H1 (cell line): ENCODE measurements at regions not wholly inside any gene's neighbourhood (a gene's known extent, or its start where the extent isn't known, plus 50 kb on each side); places are given as distances from the start of the nearest gene placed in this dataset.

Experiments
- CTCF ChIA-PET: fragments of 300-600 bp; sonication (Branson Sonifier 250); formaldehyde crosslinking; loops from one replicate; lab custom pipeline; 2021; ENCODE audit not compliant: partially characterized antibody; lab: Charles Lee
- POLR2A ChIA-PET: fragments of 300-600 bp; sonication (Branson Sonifier 250); formaldehyde crosslinking; loops from one replicate; lab custom pipeline; 2021; ENCODE audit warnings: inconsistent platforms; ENCODE audit not compliant: partially characterized antibody; lab: Charles Lee
- DNase-seq, 2 experiments: peaks; one replicate each; pipeline versions ENCODE4 v3.0.0 to v3.0.0-alpha.2; 2010 to 2022; ENCODE audit warnings: low spot score in 2 of 2, low read depth in 1 of 2, mixed read lengths in 1 of 2
- FAIRE-seq: peaks from 2 replicates; lab custom pipeline; 2011; peaks lifted over from hg19 to GRCh38; lab: Jason Lieb, UNC
- H2AFZ ChIP-seq: 2 replicates; pipeline ENCODE4 v1.8.1; 2012; ENCODE audit warnings: low read length, inconsistent platforms
- H2AK5ac ChIP-seq: 2 replicates; pipeline ENCODE4 v1.6.1; 2013; ENCODE audit warnings: low read depth, low read length
- H2BK120ac ChIP-seq: replicated peaks from 2 replicates; pipeline ENCODE3; 2013; ENCODE audit warnings: low read depth, low read length, inconsistent platforms
- H2BK12ac ChIP-seq: 2 replicates; pipeline ENCODE4 v1.6.1; 2013; ENCODE audit warnings: low read depth, low read length
- H2BK15ac ChIP-seq: 2 replicates; pipeline ENCODE4 v1.6.1; 2013; ENCODE audit warnings: low read length
- H2BK20ac ChIP-seq: 2 replicates; pipeline ENCODE4 v1.6.1; 2013; ENCODE audit warnings: low read length
- H2BK5ac ChIP-seq: 2 replicates; pipeline ENCODE4 v1.6.1; 2013; ENCODE audit warnings: low read depth, low read length
- H3K14ac ChIP-seq: 2 replicates; pipeline ENCODE4 v1.6.1; 2013; ENCODE audit warnings: inconsistent platforms; ENCODE audit not compliant: insufficient read length
- H3K18ac ChIP-seq: 2 replicates; pipeline ENCODE4 v1.6.1; 2013; ENCODE audit warnings: low read length; ENCODE audit errors: extremely low read depth
- H3K23ac ChIP-seq: 2 replicates; pipeline ENCODE4 v1.6.1; 2013; ENCODE audit warnings: inconsistent platforms; ENCODE audit not compliant: insufficient read length
- H3K23me2 ChIP-seq: 2 replicates; pipeline ENCODE4 v1.6.1; 2013; ENCODE audit warnings: low read depth, low read length
- H3K27ac ChIP-seq: 2 replicates; pipeline ENCODE4 v1.6.1; 2011; ENCODE audit warnings: low read depth, low read length, inconsistent platforms
- H3K27me3 ChIP-seq, 4 experiments: replicated peaks in 1 of 4; 1 replicate in 1 of 4; 2 replicates in 3 of 4; pipeline versions ENCODE4 v1.6.1 to v1.8.1; 2011 to 2013; ENCODE audit warnings: low read length in 3 of 4, mild to moderate bottlenecking in 3 of 4, inconsistent platforms in 2 of 4, mixed read lengths in 2 of 4, moderate library complexity in 1 of 4; ENCODE audit not compliant: control insufficient read depth in 3 of 4, insufficient read depth in 3 of 4; ENCODE audit errors: extremely low read depth in 1 of 4
- H3K36me3 ChIP-seq, 4 experiments: 2 replicates each; pipeline versions ENCODE4 v1.6.1 to v1.8.1; 2011 to 2013; ENCODE audit warnings: mild to moderate bottlenecking in 4 of 4, low read length in 3 of 4, moderate library complexity in 2 of 4, control low read depth in 1 of 4, inconsistent platforms in 1 of 4; ENCODE audit not compliant: insufficient read depth in 4 of 4, control insufficient read depth in 2 of 4
- H3K4ac ChIP-seq: replicated peaks from 2 replicates; pipeline ENCODE3; 2013; ENCODE audit warnings: low read length, low read depth, mixed read lengths, inconsistent platforms; ENCODE audit not compliant: insufficient read length
- H3K4me1 ChIP-seq, 4 experiments: replicated peaks in 1 of 4; 1 replicate in 1 of 4; 2 replicates in 3 of 4; pipeline versions ENCODE4 v1.6.1 to v1.8.1; 2011 to 2013; ENCODE audit warnings: low read length in 3 of 4, inconsistent platforms in 2 of 4, mixed read lengths in 1 of 4; ENCODE audit not compliant: insufficient read depth in 4 of 4, control insufficient read depth in 3 of 4
- H3K4me2 ChIP-seq, 2 experiments: 2 replicates each; pipeline versions ENCODE4 v1.6.1 to v1.8.1; 2011 to 2013; ENCODE audit warnings: low read depth in 2 of 2, low read length in 2 of 2, control low read depth in 1 of 2, inconsistent platforms in 1 of 2, mild to moderate bottlenecking in 1 of 2; ENCODE audit not compliant: insufficient read depth in 1 of 2
- H3K4me3 ChIP-seq, 4 experiments: fragments of 200-600, 300-600 bp in 1 of 4; sonication (generic), shearing (Covaris generic), sonication (Bioruptor Twin) in 1 of 4; 2 replicates each; pipeline versions ENCODE4 v1.5.1 to v1.8.1; 2011 to 2016; ENCODE audit warnings: low read length in 4 of 4, low read depth in 3 of 4, control low read depth in 2 of 4, inconsistent platforms in 2 of 4, mild to moderate bottlenecking in 2 of 4, mixed read lengths in 1 of 4, moderate library complexity in 1 of 4; ENCODE audit not compliant: insufficient read depth in 2 of 4; ENCODE audit errors: extremely low read depth in 1 of 4
- H3K56ac ChIP-seq: replicated peaks from 2 replicates; pipeline ENCODE3; 2013; ENCODE audit warnings: low read depth, mild to moderate bottlenecking, mixed read lengths, low read length, inconsistent platforms; ENCODE audit not compliant: insufficient read length
- H3K79me1 ChIP-seq: 2 replicates; pipeline ENCODE4 v1.6.1; 2013; ENCODE audit warnings: low read depth, low read length, control low read depth
- H3K79me2 ChIP-seq, 2 experiments: 2 replicates each; pipeline versions ENCODE4 v1.6.1 to v1.8.1; 2012 to 2013; ENCODE audit warnings: low read length in 2 of 2, mild to moderate bottlenecking in 2 of 2, inconsistent platforms in 1 of 2; ENCODE audit not compliant: insufficient read depth in 2 of 2, control insufficient read depth in 1 of 2
- H3K9ac ChIP-seq, 4 experiments: replicated peaks in 1 of 4; 1 replicate in 1 of 4; 2 replicates in 3 of 4; pipeline versions ENCODE4 v1.6.1 to v1.8.1; 2011 to 2013; ENCODE audit warnings: low read depth in 3 of 4, low read length in 3 of 4, control low read depth in 2 of 4, mild to moderate bottlenecking in 2 of 4, moderate library complexity in 2 of 4, inconsistent platforms in 1 of 4; ENCODE audit errors: extremely low read depth in 1 of 4
- H3K9me3 ChIP-seq, 2 experiments: 2 replicates each; pipeline versions ENCODE4 v1.6.1 to v1.8.1; 2012 to 2013; ENCODE audit warnings: mild to moderate bottlenecking in 2 of 2, moderate library complexity in 2 of 2, control low read depth in 1 of 2, inconsistent platforms in 1 of 2, low read depth in 1 of 2, low read length in 1 of 2, mixed read lengths in 1 of 2; ENCODE audit not compliant: insufficient read depth in 2 of 2
- H4K20me1 ChIP-seq, 2 experiments: replicated peaks in 1 of 2; 2 replicates each; pipeline versions ENCODE3 to v1.8.1; 2011 to 2013; ENCODE audit warnings: inconsistent platforms in 2 of 2, low read length in 2 of 2, mild to moderate bottlenecking in 1 of 2; ENCODE audit not compliant: insufficient read depth in 2 of 2, control insufficient read depth in 1 of 2
- H4K5ac ChIP-seq: 2 replicates; pipeline ENCODE4 v1.6.1; 2013; ENCODE audit warnings: low read length, low read depth, mixed read lengths, inconsistent platforms; ENCODE audit not compliant: insufficient read length
- H4K8ac ChIP-seq: 2 replicates; pipeline ENCODE4 v1.8.0; 2013; ENCODE audit warnings: mild to moderate bottlenecking, moderate library complexity, low read length, inconsistent platforms; ENCODE audit not compliant: insufficient read depth; ENCODE audit errors: extremely low read depth
- H4K91ac ChIP-seq: replicated peaks from 2 replicates; pipeline ENCODE3; 2013; ENCODE audit warnings: low read length, mixed read lengths, inconsistent platforms; ENCODE audit not compliant: insufficient read length
- ATF2 ChIP-seq: IDR thresholded peaks from 2 replicates; pipeline ENCODE4 v1.6.1; 2012; ENCODE audit warnings: low read length, inconsistent platforms
- CTBP2 ChIP-seq: IDR thresholded peaks from 2 replicates; pipeline ENCODE4 v1.7.0; 2011; ENCODE audit warnings: borderline replicate concordance, mild to moderate bottlenecking, moderate library complexity, mixed read lengths, low read length; ENCODE audit not compliant: insufficient read depth, insufficient read length
- FOSL1 ChIP-seq: IDR thresholded peaks from 2 replicates; pipeline ENCODE4 v1.6.1; 2011; ENCODE audit warnings: mild to moderate bottlenecking, low read depth, low read length, moderate library complexity; ENCODE audit not compliant: insufficient read depth
- GTF2F1 ChIP-seq: IDR thresholded peaks from 2 replicates; pipeline ENCODE4 v1.6.1; 2012; ENCODE audit warnings: low read depth, low read length, improper control_type of control experiment, borderline replicate concordance
- JUND ChIP-seq: IDR thresholded peaks from 2 replicates; pipeline ENCODE4 v1.6.1; 2011; ENCODE audit warnings: mild to moderate bottlenecking, improper control_type of control experiment, low read length
- KDM5A ChIP-seq: fragments of 200-600 bp; IDR thresholded peaks from 2 replicates; pipeline ENCODE4 v1.7.1; 2012; ENCODE audit warnings: mild to moderate bottlenecking, low read length, inconsistent platforms, mixed read lengths
- POLR2AphosphoS5 ChIP-seq: IDR thresholded peaks from 2 replicates; pipeline ENCODE4 v1.6.1; 2011; ENCODE audit warnings: low read depth, low read length
- RAD21 ChIP-seq, 2 experiments: IDR thresholded peaks in 1 of 2; conservative IDR thresholded peaks in 1 of 2; 2 replicates each; pipeline ENCODE4 v1.6.1; 2011; ENCODE audit warnings: low read depth in 2 of 2, low read length in 2 of 2, improper control_type of control experiment in 1 of 2, inconsistent platforms in 1 of 2, mild to moderate bottlenecking in 1 of 2, moderate library complexity in 1 of 2
- SIN3A ChIP-seq, 2 experiments: IDR thresholded peaks in 1 of 2; conservative IDR thresholded peaks in 1 of 2; 2 replicates each; pipeline ENCODE4 v1.6.1; 2011 to 2012; ENCODE audit warnings: low read length in 2 of 2, improper control_type of control experiment in 1 of 2, low read depth in 1 of 2, mild to moderate bottlenecking in 1 of 2
- SP1 ChIP-seq: IDR thresholded peaks from 2 replicates; pipeline ENCODE4 v1.6.1; 2011; ENCODE audit warnings: low read depth, low read length
- SP4 ChIP-seq: IDR thresholded peaks from 2 replicates; pipeline ENCODE4 v1.6.1; 2012; ENCODE audit warnings: low read length, inconsistent platforms
- SRF ChIP-seq: IDR thresholded peaks from 2 replicates; pipeline ENCODE4 v1.6.1; 2011; ENCODE audit warnings: mild to moderate bottlenecking, low read depth, low read length, moderate library complexity
- TBP ChIP-seq: IDR thresholded peaks from 2 replicates; pipeline ENCODE4 v1.6.1; 2011; ENCODE audit warnings: low read depth, low read length, improper control_type of control experiment
- YY1 ChIP-seq: IDR thresholded peaks from 2 replicates; pipeline ENCODE4 v1.6.1; 2011; ENCODE audit warnings: low read depth, mild to moderate bottlenecking, low read length
- WGBS, 2 experiments: shearing (Covaris generic) in 1 of 2; methylation state at CpG; one replicate each; pipeline versions ENCODE4 v1.1.6 to v1.1.7; 2013 to 2015; ENCODE audit warnings: low lambda C conversion rate in 2 of 2, mixed read lengths in 2 of 2, inconsistent platforms in 1 of 2, low coverage in 1 of 2, missing lambda C conversion rate in 1 of 2; ENCODE audit not compliant: insufficient replicate concordance in 2 of 2, insufficient coverage in 1 of 2, insufficient read length in 1 of 2; ENCODE audit errors: extremely low coverage in 1 of 2, missing lambda C conversion rate in 1 of 2; 5-methylcytosine and 5-hydroxymethylcytosine counted together

GRCh38 chr2:181832015-181832414 is 59.5 kb upstream of the ITPRID2 start:
- Histone ChIP-seq H4K8ac (no peak overlapping the region), H3K27me3 (no peaks in the 10 kb centered on the region), H3K4me3 (no peak overlapping the region), H3K4me1 (no peaks in the 10 kb centered on the region), H2AK5ac (no peak overlapping the region), H3K36me3 (no peaks in the 10 kb centered on the region), H4K5ac (no peak overlapping the region), H3K23ac (no peak overlapping the region), H4K91ac (no peak overlapping the region), H2AFZ (no peak overlapping the region), H2BK120ac (no peak overlapping the region), H3K4me2 (no peak overlapping the region), H3K14ac (no peak overlapping the region), H3K23me2 (no peaks in the 10 kb centered on the region), H3K79me2 (no peaks in the 10 kb centered on the region), H3K27ac (no peak overlapping the region), H2BK12ac (no peak overlapping the region), H3K9ac (no peak overlapping the region), H3K4ac (no peak overlapping the region), H3K18ac (no peak overlapping the region), H2BK5ac (no peak overlapping the region), H2BK20ac (no peak overlapping the region), H4K20me1 (no peaks in the 10 kb centered on the region), H3K79me1 (no peaks in the 10 kb centered on the region), H2BK15ac (no peak overlapping the region), H3K56ac (no peak overlapping the region), H3K9me3 (no peaks in the 10 kb centered on the region)
- no peak for DNase-seq
- no peak for FAIRE-seq
- POLR2A ChIA-PET: no interaction called here
- WGBS, 2 experiments: 94% methylated on average over 4 of the region's 4 CpGs; no CpG with 5 or more reads in 1 of the 2 experiments
- CTCF ChIA-PET: interaction anchor here (0.6 kb wide), 1 partner anchor 386 kb away, joined by 4 read pairs; no protein-coding TSS in a partner anchor
- TF ChIP-seq SP1: no peak
- TF ChIP-seq ATF2: no peak
- no peak for TF ChIP-seq YY1
- no peak for TF ChIP-seq CTBP2
- no peak for TF ChIP-seq SIN3A (conservative IDR thresholded peaks at IDR 0.05 in 1 of 2, IDR thresholded peaks at IDR 0.05 in 1 of 2; ENCODE audit: low read depth in 1 of 2, low read length in 2 of 2)
- no peak for TF ChIP-seq TBP
- TF ChIP-seq RAD21 (IDR thresholded peaks at IDR 0.05 in 1 of 2, conservative IDR thresholded peaks at IDR 0.05 in 1 of 2; ENCODE audit: low read depth in 2 of 2, low read length in 2 of 2): no peak
- no peak for TF ChIP-seq JUND
- TF ChIP-seq SRF: no peak
- TF ChIP-seq KDM5A: no peak
- no peak for TF ChIP-seq SP4
- TF ChIP-seq FOSL1: no peak
- no peak for TF ChIP-seq POLR2AphosphoS5
- no peak for TF ChIP-seq GTF2F1
